Memory B cell (primary cell): ENCODE measurements at regions not wholly inside any gene's neighbourhood (a gene's known extent, or its start where the extent isn't known, plus 50 kb on each side); places are given as distances from the start of the nearest gene placed in this dataset.

Experiments
- ATAC-seq: fragments of 150-1000 bp; cut with Tn5 transposase; 2 replicates; pipeline ENCODE4 v1.10.0; 2021; ENCODE audit warnings: low read depth, mild to moderate bottlenecking, moderate library complexity
- DNase-seq, 2 donors: peaks; one replicate each; pipeline ENCODE4 v3.0.0; 2022; ENCODE audit warnings: low spot score in 2 of 2
- H3K27ac Mint-ChIP-seq: one replicate; pipeline ENCODE4 v1.8.0; 2022; ENCODE audit warnings: mild to moderate bottlenecking, moderate library complexity, mixed read lengths
- H3K27me3 Mint-ChIP-seq: one replicate; pipeline ENCODE4 v1.8.0; 2022; ENCODE audit warnings: mixed read lengths
- H3K36me3 Mint-ChIP-seq: one replicate; pipeline ENCODE4 v1.8.0; 2022; ENCODE audit warnings: mild to moderate bottlenecking, mixed read lengths
- H3K4me1 Mint-ChIP-seq: one replicate; pipeline ENCODE4 v1.8.0; 2022; ENCODE audit warnings: mixed read lengths
- H3K4me3 Mint-ChIP-seq: one replicate; pipeline ENCODE4 v1.8.0; 2022; ENCODE audit warnings: mild to moderate bottlenecking, moderate library complexity, mixed read lengths
- H3K9me3 Mint-ChIP-seq: one replicate; pipeline ENCODE4 v1.8.0; 2022; ENCODE audit warnings: mixed read lengths

DNA sequence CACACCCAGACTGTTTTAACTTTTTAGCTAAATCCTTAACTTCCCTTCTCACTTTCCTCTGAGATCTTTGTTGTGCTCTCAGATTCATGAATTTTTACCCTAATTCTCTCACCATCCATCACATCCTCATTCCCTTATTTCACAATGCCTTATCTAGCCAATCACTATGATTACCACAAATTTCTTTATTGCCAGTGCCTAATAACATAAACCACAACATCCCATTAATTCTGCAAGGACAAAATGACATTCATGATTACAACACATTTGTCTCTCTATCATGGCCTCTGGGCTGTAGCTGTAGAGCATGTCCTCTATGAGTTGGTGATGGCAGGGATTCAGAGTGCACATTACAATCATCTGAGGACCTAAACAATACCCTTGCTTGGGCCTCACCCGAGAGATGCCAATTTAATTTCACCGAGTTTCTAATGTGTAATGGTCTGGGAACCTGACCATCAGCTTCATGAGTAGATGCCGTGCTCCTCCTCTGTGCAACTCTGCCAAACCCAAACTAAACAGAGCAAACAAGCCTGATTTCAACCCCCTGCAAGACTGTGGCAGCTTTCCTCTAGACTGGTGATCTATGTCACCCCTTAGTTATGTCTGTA is 99.3 kb downstream of the SPTSSA start:
- no peaks in the 10 kb centered on the region for H3K9me3 Mint-ChIP-seq
- no peak overlapping the region for H3K27ac Mint-ChIP-seq
- no peaks in the 10 kb centered on the region for H3K4me1 Mint-ChIP-seq
- ATAC-seq = no peak
- no peak for DNase-seq
- H3K27me3 Mint-ChIP-seq = peaks cover 11% of the 10 kb centered on the region
- no peaks in the 10 kb centered on the region for H3K36me3 Mint-ChIP-seq
- H3K4me3 Mint-ChIP-seq = no peak overlapping the region

DNA sequence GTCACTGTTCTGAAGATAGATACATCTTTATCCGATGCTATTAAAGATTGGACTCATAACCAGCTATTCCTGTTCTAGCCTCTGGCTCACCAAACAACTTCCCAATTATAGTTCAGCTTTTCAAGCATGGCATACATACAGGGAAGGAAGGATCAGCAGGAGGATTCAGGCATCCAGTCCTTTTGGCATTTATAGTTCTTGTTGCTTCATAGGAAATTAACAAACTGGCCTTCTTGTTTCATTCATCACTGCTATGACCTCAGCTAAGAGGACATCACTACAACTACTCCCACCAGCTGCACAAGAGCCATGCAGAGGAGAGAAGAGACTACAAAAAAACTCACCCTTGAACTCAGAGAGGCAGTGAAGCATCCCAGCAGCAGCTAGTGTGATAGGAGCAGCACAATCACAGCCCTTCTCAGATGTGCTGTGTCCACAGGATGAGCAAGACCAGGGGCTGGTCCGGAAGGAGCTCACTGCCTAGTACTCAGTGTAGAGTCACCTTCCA is 100.5 kb downstream of the SPTSSA start:
- DNase-seq (no peak), ATAC-seq (no peak)
- Mint-ChIP-seq H3K4me1 (no peaks in the 10 kb centered on the region), H3K4me3 (no peak overlapping the region), H3K27ac (no peak overlapping the region), H3K36me3 (no peaks in the 10 kb centered on the region), H3K9me3 (no peaks in the 10 kb centered on the region), H3K27me3 (peaks cover 11% of the 10 kb centered on the region)

DNA sequence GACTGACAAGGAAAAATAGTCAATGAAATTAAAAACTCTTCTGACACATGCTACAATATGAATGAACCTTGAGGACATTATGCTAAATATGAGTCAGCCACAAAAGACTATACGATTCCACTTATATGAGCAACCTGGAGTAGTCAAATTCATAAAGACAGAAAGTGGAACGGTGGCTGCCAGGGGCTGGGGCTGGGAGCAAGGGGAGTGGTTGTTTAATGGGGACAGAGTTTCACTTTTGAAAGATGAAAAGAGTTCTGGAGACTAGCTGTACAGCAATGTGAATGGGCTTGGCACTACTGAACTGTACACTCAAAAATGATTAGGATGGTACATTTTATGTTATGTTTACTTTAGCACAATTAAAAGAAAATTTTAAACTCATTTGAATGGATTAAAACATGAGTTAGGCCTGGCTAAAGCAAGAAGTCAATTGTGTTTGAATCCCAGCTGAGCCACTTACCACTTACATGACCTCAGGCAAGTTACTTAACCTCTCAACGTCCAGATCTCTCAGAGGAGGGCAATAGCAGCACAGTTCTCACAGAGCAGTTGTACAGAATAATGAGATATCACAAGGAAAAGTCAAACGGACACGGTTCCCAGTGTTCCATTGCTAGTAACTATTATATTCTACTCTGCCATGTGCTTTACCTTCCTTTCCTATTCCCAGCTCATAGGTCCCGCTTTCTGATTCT is 102.5 kb downstream of the SPTSSA start:
- no peaks in the 10 kb centered on the region for H3K4me1 Mint-ChIP-seq
- no peak overlapping the region for H3K27ac Mint-ChIP-seq
- ATAC-seq (no peak), DNase-seq (no peak)
- no peaks in the 10 kb centered on the region for H3K9me3 Mint-ChIP-seq
- H3K27me3 Mint-ChIP-seq = peaks cover 7% of the 10 kb centered on the region
- no peak overlapping the region for H3K4me3 Mint-ChIP-seq
- no peaks in the 10 kb centered on the region for H3K36me3 Mint-ChIP-seq

DNA sequence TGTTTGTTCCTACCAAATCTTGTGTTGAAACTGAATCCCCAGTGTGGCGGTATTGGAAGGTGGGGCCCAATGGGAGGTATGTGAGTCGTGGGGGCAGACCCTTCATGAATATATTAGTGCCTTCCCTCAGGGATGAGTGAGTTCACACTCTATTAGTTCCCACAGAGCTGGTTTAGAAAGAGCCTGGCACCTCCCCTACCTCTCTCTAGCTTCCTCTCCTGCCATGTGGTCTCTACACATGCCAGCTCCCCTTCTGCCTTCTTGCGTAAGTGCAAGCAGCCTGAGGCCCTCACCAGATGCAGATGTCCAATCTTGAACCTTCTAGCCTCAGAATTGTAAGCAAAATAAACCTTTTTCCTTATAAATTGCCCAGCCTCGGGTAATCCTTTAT is 105.8 kb downstream of the SPTSSA start:
- Mint-ChIP-seq H3K4me1 (no peaks in the 10 kb centered on the region), H3K36me3 (no peaks in the 10 kb centered on the region), H3K27ac (no peak overlapping the region), H3K9me3 (no peaks in the 10 kb centered on the region), H3K27me3 (no peaks in the 10 kb centered on the region), H3K4me3 (no peak overlapping the region)
- no peak for DNase-seq
- no peak for ATAC-seq

DNA sequence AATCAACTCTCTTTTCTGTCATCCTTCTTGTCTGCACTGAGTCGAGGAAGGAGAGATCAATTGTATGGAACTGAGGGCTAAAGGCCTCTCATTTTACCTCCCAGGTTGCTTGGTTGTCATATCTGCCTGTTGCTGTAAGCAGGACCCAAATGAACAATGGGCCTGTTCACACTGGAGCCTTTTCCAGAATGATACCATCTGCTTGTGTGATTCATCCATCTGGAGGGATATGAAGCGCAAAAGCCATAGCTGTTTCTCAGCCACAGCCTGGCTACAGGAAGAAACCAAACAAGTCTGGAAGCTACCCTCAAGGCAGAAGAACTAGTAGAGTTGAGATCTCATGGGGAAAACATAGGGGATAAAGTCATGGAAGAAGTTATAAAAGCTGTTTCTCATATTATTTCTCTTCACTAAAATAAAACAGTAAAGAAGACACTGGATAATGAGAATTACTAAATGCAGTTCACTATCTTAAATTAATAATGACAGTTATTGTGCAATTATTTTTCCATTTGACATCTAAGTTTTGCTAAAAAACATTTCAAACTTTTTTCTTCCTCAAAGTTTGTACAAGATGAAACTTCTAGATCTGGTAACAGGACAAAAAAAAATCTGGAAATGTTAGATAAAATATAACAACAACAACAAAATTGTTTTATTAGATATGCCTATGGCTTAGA is 106.3 kb downstream of the SPTSSA start:
- Mint-ChIP-seq H3K27ac (no peak overlapping the region), H3K9me3 (no peaks in the 10 kb centered on the region), H3K36me3 (no peaks in the 10 kb centered on the region), H3K4me1 (no peaks in the 10 kb centered on the region), H3K27me3 (no peaks in the 10 kb centered on the region), H3K4me3 (no peak overlapping the region)
- no peak for DNase-seq
- no peak for ATAC-seq

DNA sequence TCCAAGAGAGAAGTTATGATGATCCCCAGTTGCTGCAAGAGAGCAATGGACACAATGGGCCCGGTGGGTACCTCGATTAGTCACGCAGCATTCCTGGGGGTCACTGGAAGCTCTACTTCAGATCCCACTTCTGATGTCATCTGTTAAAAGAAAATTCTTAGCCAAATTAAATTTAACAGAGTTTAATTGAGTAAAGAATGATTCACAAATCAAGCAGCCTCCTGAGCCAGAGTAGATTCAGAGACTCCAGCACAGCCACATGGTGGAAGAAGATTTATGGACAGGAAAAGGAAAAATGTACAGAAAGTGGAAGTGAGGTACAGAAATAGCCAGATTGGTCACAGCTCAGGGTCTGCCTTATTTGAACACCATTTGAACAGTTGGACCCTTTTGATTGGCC is 107.5 kb downstream of the SPTSSA start:
- no peak for ATAC-seq
- H3K4me3 Mint-ChIP-seq = no peak overlapping the region
- H3K27me3 Mint-ChIP-seq = no peaks in the 10 kb centered on the region
- DNase-seq = no peak
- H3K9me3 Mint-ChIP-seq = no peaks in the 10 kb centered on the region
- H3K4me1 Mint-ChIP-seq = no peaks in the 10 kb centered on the region
- no peak overlapping the region for H3K27ac Mint-ChIP-seq
- H3K36me3 Mint-ChIP-seq = no peaks in the 10 kb centered on the region

DNA sequence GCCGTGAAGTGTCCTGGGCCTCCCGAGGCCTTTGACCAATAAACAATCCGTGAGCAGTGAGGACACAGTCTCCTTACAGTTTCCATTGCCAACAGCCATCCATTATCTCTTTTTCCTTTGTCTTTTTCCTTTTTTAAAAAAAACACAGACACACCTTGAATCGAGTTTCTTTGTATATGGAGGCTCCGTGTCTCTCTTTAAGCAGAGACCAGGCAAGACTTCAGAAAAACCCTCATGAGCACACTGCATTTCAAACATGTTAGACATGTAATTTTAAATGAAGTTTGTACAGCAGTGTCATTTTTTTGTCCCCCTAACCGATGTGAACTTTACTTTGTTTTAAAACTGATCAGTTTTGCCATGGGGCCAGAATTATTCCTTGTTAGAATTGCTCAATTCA is 111.1 kb downstream of the SPTSSA start:
- DNase-seq (no peak), ATAC-seq (no peak)
- Mint-ChIP-seq H3K27me3 (no peaks in the 10 kb centered on the region), H3K4me1 (no peaks in the 10 kb centered on the region), H3K27ac (no peak overlapping the region), H3K4me3 (no peak overlapping the region), H3K36me3 (no peaks in the 10 kb centered on the region), H3K9me3 (no peaks in the 10 kb centered on the region)

DNA sequence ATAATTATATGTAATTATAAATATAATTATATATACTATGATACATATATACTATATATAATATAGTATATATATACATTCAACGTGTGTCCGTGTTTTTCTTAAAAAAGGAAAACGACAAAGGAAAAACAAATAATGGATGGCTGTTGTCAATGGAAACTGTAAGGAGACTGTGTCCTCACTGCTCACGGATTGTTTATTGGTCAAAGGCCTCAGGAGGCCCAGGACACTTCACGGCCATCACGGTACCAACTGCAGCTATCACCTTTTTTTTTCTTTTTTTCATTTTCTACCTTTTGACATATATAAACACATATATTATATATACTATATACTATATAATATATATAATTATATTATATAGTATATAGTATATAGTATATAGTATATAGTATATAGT is 113.4 kb downstream of the SPTSSA start:
- Mint-ChIP-seq H3K27me3 (no peaks in the 10 kb centered on the region), H3K4me1 (no peaks in the 10 kb centered on the region), H3K27ac (no peak overlapping the region), H3K4me3 (no peak overlapping the region), H3K36me3 (no peaks in the 10 kb centered on the region), H3K9me3 (no peaks in the 10 kb centered on the region)
- no peak for ATAC-seq
- DNase-seq = no peak

DNA sequence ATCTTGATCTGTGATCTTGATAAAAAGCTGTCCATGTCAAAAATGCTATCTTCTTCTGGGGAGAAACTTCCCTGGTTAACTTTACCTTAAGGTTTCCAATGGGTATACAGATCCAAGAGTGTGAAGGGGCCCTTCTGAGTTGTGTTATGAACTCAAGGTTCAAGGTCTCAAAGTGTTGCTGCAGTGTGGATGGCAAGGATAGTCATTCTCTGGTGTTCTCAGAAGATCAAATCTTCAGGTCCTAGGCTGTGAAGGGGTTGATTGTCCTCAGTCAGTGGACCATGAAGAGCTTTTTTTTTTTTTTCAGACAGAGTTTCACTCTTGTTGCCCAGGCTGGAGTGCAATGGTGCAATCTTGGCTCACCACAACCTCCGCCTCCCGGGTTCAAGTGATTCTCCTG is 114.4 kb downstream of the SPTSSA start:
- no peak overlapping the region for H3K27ac Mint-ChIP-seq
- ATAC-seq (no peak), DNase-seq (no peak)
- no peaks in the 10 kb centered on the region for H3K36me3 Mint-ChIP-seq
- peaks cover 3% of the 10 kb centered on the region for H3K27me3 Mint-ChIP-seq
- H3K9me3 Mint-ChIP-seq = no peaks in the 10 kb centered on the region
- H3K4me3 Mint-ChIP-seq = no peak overlapping the region
- no peaks in the 10 kb centered on the region for H3K4me1 Mint-ChIP-seq

DNA sequence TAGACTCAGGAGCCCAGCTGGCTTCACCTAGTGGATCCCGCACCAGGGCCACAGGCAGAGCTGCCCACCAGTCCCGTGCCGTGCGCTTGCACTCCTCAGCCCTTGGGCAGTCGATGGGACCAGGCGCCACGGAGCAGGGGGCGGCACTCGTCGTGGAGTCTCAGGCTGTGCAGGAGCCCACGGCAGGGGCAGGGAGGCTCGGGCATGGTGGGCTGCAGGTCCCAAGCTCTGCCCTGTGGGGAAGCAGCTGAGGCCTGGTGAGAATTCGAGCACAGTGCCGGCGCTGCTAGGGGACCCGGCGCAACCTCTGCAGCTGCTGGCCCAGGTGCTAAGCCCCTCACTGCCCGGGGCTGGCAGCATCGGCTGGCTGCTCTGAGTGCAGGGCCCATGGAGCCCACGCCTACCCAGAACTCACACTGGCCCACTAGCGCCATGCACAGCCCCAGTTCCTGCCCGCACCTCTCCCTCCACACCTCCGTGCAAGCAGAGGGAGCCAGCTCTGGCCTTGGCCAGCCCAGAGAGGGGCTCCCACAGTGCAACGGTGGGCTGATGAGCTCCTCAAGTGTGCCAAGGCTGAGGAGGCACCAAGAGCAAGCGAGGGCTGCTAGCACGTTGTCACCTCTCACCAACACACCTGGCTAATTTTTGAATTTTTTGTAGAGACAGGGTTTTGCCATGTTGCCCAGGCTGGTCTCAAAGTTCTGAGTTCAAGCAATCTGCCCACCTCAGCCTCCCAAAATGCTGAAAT is 116.1 kb downstream of the SPTSSA start:
- Mint-ChIP-seq H3K9me3 (no peaks in the 10 kb centered on the region), H3K27ac (no peak overlapping the region), H3K4me3 (no peak overlapping the region), H3K36me3 (no peaks in the 10 kb centered on the region), H3K4me1 (no peaks in the 10 kb centered on the region), H3K27me3 (peaks cover 3% of the 10 kb centered on the region)
- no peak for DNase-seq
- ATAC-seq = no peak

DNA sequence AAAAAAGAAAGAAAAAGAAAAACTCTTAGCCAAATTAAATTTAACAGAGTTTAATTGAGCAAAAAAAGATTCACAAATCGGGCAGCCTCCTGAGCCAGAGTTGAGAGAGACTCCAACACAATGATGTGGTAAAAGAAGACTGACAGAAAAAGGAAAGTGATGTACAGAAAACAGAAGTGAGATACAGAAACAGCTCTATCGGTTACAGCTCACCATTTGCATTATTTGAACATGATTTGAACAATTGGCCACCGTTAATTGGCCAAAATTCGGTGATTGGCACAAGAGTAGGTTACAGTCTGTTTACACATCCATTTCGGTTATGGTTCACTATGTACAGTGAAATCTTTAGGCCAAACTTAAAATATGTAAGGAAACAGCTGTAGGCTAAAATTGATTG is 117.7 kb downstream of the SPTSSA start:
- no peak for ATAC-seq
- no peaks in the 10 kb centered on the region for H3K9me3 Mint-ChIP-seq
- no peak overlapping the region for H3K4me3 Mint-ChIP-seq

DNA sequence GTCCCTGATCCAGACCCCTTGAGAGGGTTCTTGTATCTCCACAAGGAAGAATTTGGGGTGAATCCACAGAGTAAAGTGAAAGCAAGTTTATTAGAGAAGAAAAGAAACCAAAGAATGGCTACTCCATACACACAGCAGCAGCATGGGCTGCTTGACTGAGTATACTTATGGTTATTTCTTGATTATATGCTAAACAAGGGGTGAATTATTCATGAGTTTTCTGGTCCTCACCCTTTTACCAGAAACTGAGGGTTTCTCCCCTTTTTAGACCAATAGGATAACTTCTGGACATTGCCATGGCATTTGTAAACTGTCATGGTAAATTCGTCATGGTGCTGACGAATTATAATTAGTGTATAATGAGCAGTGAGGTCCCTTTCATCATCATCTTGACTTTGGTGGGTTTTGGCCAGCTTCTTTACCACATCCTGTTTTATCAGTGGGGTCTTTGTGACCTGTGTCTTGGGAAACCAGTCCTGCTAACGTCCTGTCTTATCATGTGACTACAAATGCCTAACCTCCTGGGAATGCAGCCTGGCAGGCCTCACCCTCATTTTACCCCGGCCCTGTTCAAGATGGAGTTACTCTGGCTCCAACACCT is 121.9 kb downstream of the SPTSSA start:
- no peak for ATAC-seq
- H3K9me3 Mint-ChIP-seq = no peaks in the 10 kb centered on the region
- peaks cover 3% of the 10 kb centered on the region for H3K27me3 Mint-ChIP-seq
- DNase-seq = no peak
- H3K36me3 Mint-ChIP-seq = no peaks in the 10 kb centered on the region
- H3K4me1 Mint-ChIP-seq = peaks cover 11% of the 10 kb centered on the region
- no peak overlapping the region for H3K27ac Mint-ChIP-seq
- H3K4me3 Mint-ChIP-seq = no peak overlapping the region

More for the DNA sequence above, 117.7 kb downstream of the SPTSSA start:
- Mint-ChIP-seq H3K27me3 (peaks cover 3% of the 10 kb centered on the region), H3K4me1 (no peaks in the 10 kb centered on the region), H3K36me3 (no peaks in the 10 kb centered on the region), H3K27ac (no peak overlapping the region)
- DNase-seq = no peak

DNA sequence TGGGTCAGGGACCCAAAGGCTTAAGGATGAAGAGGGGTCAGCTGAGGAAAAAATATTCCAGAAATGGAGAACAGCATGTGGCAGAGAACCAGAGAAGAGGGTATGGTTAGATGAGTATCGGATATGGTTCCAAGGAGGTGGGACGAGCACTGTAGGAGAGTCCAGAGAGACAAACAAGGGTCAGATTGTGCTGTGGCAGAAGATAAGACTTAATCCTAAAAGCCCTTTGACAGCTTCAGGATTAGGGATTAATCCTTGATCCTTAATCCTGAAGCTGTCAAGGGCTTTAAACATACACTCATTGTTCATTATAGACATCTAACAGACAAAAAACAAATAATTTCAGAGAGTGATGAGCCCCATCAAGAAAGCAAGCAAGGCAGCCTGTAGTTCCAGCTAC is 124.0 kb downstream of the SPTSSA start:
- peaks cover 3% of the 10 kb centered on the region for H3K27me3 Mint-ChIP-seq
- peaks cover 11% of the 10 kb centered on the region for H3K4me1 Mint-ChIP-seq
- H3K9me3 Mint-ChIP-seq = no peaks in the 10 kb centered on the region
- H3K4me3 Mint-ChIP-seq = no peak overlapping the region
- DNase-seq (no peak), ATAC-seq (no peak)
- H3K36me3 Mint-ChIP-seq = no peaks in the 10 kb centered on the region
- H3K27ac Mint-ChIP-seq = no peak overlapping the region

DNA sequence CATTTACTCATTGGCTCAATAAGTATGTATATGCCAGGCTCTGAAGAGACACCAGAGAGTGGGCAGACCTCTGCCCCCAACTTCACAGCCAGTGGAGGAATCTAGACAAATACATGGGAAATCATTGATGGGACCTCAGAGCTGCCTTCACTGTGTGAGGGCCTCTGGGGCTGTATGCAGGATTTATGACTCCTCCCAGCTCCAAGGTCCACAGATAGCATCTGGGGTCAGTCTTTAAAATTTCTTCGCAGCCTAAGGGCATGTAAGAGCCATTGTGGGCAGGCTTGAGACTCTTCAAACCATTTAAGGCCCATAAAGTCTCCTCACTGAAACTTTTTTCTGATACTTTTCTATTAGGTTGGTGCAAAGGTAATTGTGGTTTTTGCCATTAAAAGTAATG is 125.5 kb downstream of the SPTSSA start:
- H3K9me3 Mint-ChIP-seq = no peaks in the 10 kb centered on the region
- no peak for ATAC-seq
- no peak overlapping the region for H3K4me3 Mint-ChIP-seq
- no peaks in the 10 kb centered on the region for H3K36me3 Mint-ChIP-seq
- H3K27me3 Mint-ChIP-seq = no peaks in the 10 kb centered on the region
- H3K27ac Mint-ChIP-seq = no peak overlapping the region
- peaks cover 15% of the 10 kb centered on the region for H3K4me1 Mint-ChIP-seq
- no peak for DNase-seq
